ENCODE measurements at regions not wholly inside any gene's neighbourhood (a gene's known extent, or its start where the extent isn't known, plus 50 kb on each side); places are given as distances from the start of the nearest gene placed in this dataset.
"Not testable (repeated sequence)": the region's sequence is repeated elsewhere in the genome, so short reads cannot be mapped to it uniquely, and the experiment has no call there.

DNA sequence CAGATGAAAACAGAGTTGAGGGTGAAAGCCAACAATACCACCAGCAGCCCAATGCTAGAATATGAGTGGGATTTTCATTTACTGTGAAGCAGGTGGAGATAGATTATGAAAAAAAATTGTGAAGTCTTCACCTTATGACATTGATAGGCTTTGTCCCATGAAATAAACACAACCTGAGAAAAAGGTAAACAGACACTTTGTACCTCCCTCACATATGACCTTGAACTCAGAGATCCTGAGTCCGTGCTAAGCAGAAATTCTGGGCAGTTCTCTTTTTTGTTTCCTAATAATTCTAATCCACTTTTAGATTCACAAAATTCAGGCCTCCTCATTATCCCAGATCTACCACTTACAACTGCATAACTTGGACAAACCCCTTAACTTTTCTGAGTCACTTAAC, 127.3 kb upstream of the RORB start:
- DNase-seq: no peak

DNA sequence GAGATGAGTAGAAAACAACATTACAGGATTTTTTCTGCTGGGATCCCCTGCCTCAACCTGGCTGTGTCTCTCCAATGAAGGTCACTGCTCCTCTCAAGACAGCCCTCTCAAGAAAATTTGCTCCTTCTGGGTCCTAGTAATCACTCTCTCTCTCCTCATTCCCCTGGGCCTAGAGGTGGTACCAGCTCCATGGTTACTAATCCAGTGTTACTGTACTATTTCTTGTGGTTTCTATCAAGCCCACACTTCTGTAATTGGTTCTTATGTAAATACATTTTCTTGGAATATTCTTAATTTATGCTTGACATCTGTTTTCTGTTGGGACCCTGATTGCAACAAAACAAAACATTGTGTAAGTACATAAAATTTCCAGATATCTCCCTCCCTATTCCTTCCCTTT, 123.8 kb upstream of the RORB start:
- DNase-seq: no peak

DNA sequence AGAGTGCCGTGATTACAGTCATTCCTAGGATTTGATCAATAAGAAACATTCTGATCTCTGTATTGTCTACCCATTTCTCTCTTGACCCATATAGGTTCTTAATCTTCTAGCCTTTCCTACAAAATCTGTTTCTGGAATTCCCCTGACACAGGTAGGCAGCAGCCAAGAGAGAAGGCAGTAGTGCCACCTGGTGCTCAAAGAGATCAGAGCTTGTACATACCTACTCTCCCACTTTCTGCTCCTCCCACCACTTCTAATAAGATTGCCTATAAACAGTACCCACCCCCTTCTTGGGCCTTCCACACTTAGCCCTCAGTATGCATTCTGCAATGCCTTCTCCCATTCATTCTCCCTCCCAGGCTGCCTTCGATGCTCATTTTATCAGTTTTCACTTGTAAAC, 117.4 kb upstream of the RORB start:
- peak; percentile 22 for DNase-seq

DNA sequence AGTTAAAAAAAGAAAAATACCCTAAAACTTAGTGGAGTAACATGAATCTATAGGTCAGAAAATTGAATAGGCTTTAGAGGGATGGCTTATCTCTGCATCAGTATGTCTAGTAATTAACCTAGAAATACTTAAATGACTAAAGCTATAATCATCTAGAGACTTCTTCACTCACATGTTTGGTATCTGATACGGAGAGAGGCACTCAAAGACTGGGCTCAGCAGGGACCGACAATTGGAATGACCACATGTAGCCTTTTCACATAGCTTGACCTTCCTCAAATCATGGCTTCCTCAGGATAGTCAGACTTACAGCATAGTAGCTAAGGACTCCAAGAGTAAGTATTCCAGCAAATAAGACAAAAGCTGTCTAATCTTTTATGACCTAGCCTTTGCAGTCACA, 105.3 kb upstream of the RORB start:
- no peak for DNase-seq

DNA sequence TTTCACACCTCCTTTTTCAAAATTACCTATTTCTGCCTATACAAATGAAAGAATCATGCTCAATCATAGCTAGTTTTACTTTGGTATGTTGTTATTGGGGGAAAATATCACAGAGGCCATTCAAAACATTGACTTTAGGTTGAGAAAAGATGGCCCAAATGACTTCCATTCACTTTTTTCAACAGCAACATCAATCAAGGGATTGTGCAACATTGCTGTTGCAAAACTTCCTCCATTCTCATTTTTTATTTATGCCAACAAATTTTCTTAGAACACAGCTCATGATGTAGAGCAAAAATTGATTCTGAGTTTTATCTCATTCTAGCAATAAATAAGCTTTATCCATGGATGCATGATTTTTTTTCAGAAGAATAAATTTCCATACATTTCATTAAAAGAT, 93.6 kb upstream of the RORB start:
- no peak for DNase-seq

DNA sequence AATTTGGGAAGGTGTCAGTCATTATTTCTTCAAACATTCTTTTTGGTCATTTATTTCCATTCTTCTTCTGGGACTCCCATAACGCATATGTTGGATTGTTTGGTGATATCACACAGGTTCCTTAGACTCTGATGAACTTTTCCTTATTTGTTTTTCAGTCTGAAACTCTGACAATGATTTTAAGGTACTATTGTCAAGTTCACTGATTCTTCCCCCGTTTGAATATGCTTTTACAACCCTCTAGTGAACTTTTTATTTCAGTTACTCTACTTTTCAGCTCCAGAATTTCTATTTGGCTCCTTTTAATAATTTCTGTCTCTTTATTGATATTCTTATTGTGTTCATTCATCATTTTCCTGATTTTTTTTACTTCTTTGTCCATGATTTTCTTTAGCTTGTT, 92.5 kb upstream of the RORB start:
- DNase-seq: no peak

DNA sequence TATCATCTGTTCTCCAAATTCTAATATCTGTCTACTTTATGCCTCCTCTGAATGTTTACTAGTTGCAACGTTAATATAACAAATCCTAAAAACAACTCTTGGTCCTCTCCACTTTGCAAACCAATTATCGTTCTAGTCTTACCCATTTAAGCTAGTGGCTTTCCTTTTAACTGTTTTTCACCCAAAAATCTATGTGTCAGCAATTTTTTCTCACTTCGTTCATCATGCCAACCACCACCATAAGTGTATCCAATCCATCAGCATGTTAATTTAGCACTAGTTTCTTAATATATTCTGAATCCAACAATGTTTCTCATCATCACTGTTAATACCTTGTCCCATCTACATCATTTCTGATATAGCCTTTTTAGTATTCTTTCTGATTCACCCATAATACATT, 90.0 kb upstream of the RORB start:
- DNase-seq: no peak

- DNase-seq: no peak
Measured at GRCh38 chr9:74412236-74412979, 84.7 kb upstream of the RORB start.

DNA sequence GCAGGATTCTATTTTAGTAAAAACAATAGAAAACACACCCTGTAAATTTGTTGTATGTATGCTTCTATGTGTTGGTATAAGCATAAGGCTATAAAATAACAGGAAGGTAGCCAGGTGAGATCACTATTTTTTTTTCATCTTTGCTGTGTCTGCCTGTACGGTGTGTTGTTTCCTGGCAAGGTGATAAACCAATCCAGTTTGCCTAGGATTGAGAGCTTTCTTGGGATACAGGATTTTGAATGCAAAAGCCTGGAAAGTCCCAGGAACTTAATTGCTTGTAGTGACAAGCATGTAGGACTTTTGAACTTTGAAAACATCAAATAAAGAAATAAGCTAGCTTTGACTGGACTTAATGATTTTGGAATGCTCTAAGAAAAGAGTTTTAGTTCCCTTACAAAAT, 83.3 kb upstream of the RORB start:
- no peak for DNase-seq

- no peak for DNase-seq
Measured at GRCh38 chr9:74414325-74414724, 82.8 kb upstream of the RORB start.

- DNase-seq: no peak
Measured at GRCh38 chr9:74415995-74416394, 81.1 kb upstream of the RORB start.

DNA sequence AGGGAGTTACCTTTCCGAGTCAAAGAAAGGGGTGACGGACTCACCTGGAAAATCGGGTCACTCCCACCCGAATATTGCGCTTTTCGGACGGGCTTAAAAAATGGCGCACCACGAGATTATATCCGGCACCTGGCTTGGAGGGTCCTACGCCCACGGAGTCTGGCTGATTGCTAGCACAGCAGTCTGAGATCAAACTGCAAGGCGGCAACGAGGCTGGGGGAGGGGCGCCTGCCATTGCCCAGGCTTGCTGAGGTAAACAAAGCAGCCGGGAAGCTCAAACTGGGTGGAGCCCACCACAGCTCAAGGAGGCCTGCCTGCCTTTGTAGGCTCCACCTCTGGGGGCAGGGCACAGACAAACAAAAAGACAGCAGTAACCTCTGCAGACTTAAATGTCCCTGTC, 72.6 kb upstream of the RORB start:
- not testable (repeated sequence) for DNase-seq

GRCh38 chr9:74431467-74431866, 65.7 kb upstream of the RORB start:
- DNase-seq: no peak

DNA sequence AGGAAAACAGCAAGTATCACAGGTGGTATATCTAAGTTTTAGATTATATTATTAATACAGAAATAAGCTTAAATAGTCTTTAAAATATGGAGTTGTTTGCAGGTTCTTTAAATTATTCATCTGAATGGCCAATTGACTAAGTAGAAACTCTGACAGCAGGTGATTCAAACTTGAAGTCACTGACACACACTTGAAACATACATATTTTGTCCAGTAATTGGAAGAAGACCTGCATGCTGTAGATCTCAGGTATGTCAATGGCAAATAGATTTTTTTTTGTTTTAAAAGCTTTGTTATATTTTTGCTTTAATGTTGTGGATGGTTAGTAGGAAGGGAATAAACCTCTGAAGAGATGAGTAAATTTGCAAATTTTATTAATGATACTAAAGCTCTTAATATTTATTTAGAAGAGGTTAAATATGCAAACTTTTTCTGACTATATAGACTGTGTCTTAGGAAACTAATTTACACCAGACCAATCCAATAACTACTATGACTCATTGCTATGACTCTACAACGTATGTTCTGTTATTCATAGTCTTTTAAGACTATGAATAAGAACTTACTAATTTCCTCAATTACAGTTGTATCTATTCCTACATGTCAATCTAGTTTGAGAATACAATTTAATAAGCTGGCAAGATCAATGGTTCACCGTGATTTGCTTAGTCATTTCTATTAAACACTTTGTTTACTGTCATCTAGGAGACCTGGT, 53.9 kb upstream of the RORB start:
- DNase-seq: no peak

GRCh38 chr9:74444369-74444768, 52.8 kb upstream of the RORB start:
- no peak for DNase-seq

All from CD4-positive, alpha-beta T cell treated with Interleukin-21 for 1 hour (primary cell).